Activated CD8-positive, alpha-beta memory T cell treated with anti-CD3 and anti-CD28 coated beads for 24 hours (primary cell): ENCODE measurements at regions not wholly inside any gene's neighbourhood (a gene's known extent, or its start where the extent isn't known, plus 50 kb on each side); places are given as distances from the start of the nearest gene placed in this dataset.
"Not testable (repeated sequence)": the region's sequence is repeated elsewhere in the genome, so short reads cannot be mapped to it uniquely, and the experiment has no call there.

ENCODE experiments used
- DNase-seq: peaks from one replicate; pipeline ENCODE4 v3.0.0-alpha.2; 2020

- no peak for DNase-seq
Observed at GRCh38 chr1:67482733-67483482, 52.7 kb upstream of the SERBP1 start.

- no peak for DNase-seq
Observed at GRCh38 chr1:67484492-67484891, 54.3 kb upstream of the SERBP1 start.

- DNase-seq = no peak
Observed at GRCh38 chr1:67485046-67485811, 55.0 kb upstream of the SERBP1 start.

- no peak for DNase-seq
Observed at GRCh38 chr1:67489643-67490042, 59.4 kb upstream of the SERBP1 start.

- no peak for DNase-seq
Observed at GRCh38 chr1:67491280-67491679, 61.1 kb upstream of the SERBP1 start.

GRCh38 chr1:67493148-67493547, 62.9 kb upstream of the SERBP1 start:
- DNase-seq = no peak

- DNase-seq = no peak
Observed at GRCh38 chr1:67495327-67495726, 65.1 kb upstream of the SERBP1 start.

GRCh38 chr1:67496329-67496728, 66.1 kb upstream of the SERBP1 start:
- no peak for DNase-seq

- peak; percentile 95 for DNase-seq
Observed at GRCh38 chr1:67500413-67500959, 70.3 kb upstream of the SERBP1 start.

- no peak for DNase-seq
Observed at GRCh38 chr1:67503974-67504373, 73.8 kb upstream of the SERBP1 start.

- DNase-seq = not testable (repeated sequence)
Observed at GRCh38 chr1:67513392-67514294, 83.4 kb upstream of the SERBP1 start.

GRCh38 chr1:67514300-67514699, 84.1 kb upstream of the SERBP1 start:
- no peak for DNase-seq

GRCh38 chr1:67514786-67515185, 84.6 kb upstream of the SERBP1 start:
- DNase-seq = no peak

GRCh38 chr1:67515324-67516080, 85.3 kb upstream of the SERBP1 start:
- DNase-seq = no peak

- no peak for DNase-seq
Observed at GRCh38 chr1:67517046-67517445, 86.8 kb upstream of the SERBP1 start.

- DNase-seq = no peak
Observed at GRCh38 chr1:67522001-67522441, 91.8 kb upstream of the SERBP1 start.

- no peak for DNase-seq
Observed at GRCh38 chr1:67522793-67523192, 92.6 kb upstream of the SERBP1 start.

- no peak for DNase-seq
Observed at GRCh38 chr1:67524143-67525052, 94.2 kb upstream of the SERBP1 start.

- DNase-seq = no peak
Observed at GRCh38 chr1:67525053-67525760, 95.0 kb upstream of the SERBP1 start.

GRCh38 chr1:67528141-67528540, 97.9 kb upstream of the SERBP1 start:
- DNase-seq = no peak
